Fibroblast of lung (primary cell): ENCODE measurements at regions not wholly inside any gene's neighbourhood (a gene's known extent, or its start where the extent isn't known, plus 50 kb on each side); places are given as distances from the start of the nearest gene placed in this dataset.

Source experiments
- CTCF ChIP-seq, 2 donors: IDR thresholded peaks in 1 of 2; conservative IDR thresholded peaks in 1 of 2; 1 replicate in 1 of 2; 2 replicates in 1 of 2; pipeline ENCODE4 v1.5.1; 2011 to 2012; ENCODE audit warnings: low read length in 2 of 2, control low read depth in 1 of 2, inconsistent platforms in 1 of 2, low read depth in 1 of 2, mild to moderate bottlenecking in 1 of 2
- EZH2 ChIP-seq: IDR thresholded peaks from 2 replicates; pipeline ENCODE4 v1.5.1; 2012; ENCODE audit warnings: low read length, control low read depth, mild to moderate bottlenecking; ENCODE audit errors: missing control alignments

GRCh38 chr9:80233102-80233843, 661.5 kb downstream of the TLE4 start:
- no peak for TF ChIP-seq CTCF (conservative IDR thresholded peaks at IDR 0.05 in 1 of 2, IDR thresholded peaks at IDR 0.05 in 1 of 2; ENCODE audit: low read depth in 1 of 2, low read length in 2 of 2)
- TF ChIP-seq EZH2, result no peak
